HEK293 (cell line): ENCODE measurements at regions not wholly inside any gene's neighbourhood (a gene's known extent, or its start where the extent isn't known, plus 50 kb on each side); places are given as distances from the start of the nearest gene placed in this dataset.

Experiments used
- ATF2 ChIP-seq: fragments of 450-650 bp; formaldehyde crosslinking; IDR thresholded peaks from 2 replicates; pipeline ENCODE4 v1.5.1; 2016; ENCODE audit warnings: missing biosample characterization, missing genetic modification characterization, low read depth
- BCL11A ChIP-seq: fragments of 450-650 bp; formaldehyde crosslinking; IDR thresholded peaks from 2 replicates; pipeline ENCODE4 v1.5.1; 2016; ENCODE audit warnings: low read depth, missing biosample characterization, missing genetic modification characterization
- CTCF ChIP-seq: fragments of 450-650 bp; formaldehyde crosslinking; IDR thresholded peaks from 2 replicates; pipeline ENCODE4 v1.5.1; 2016; ENCODE audit warnings: missing biosample characterization, missing genetic modification characterization
- ELK4 ChIP-seq: IDR thresholded peaks from 2 replicates; pipeline ENCODE4 v1.6.1; 2011; ENCODE audit warnings: mild to moderate bottlenecking, low read depth, low read length, borderline replicate concordance
- PBX3 ChIP-seq: sonication (generic); formaldehyde crosslinking; IDR thresholded peaks from 2 replicates; pipeline ENCODE4 v1.8.1; 2022; ENCODE audit warnings: mild to moderate bottlenecking, moderate library complexity, missing genetic modification reagents
- SP2 ChIP-seq: fragments of 450-650 bp; formaldehyde crosslinking; IDR thresholded peaks from 2 replicates; pipeline ENCODE4 v1.5.1; 2016; ENCODE audit warnings: missing biosample characterization, missing genetic modification characterization
- WT1 ChIP-seq: fragments of 450-650 bp; formaldehyde crosslinking; IDR thresholded peaks from 2 replicates; pipeline ENCODE4 v1.5.1; 2016; ENCODE audit warnings: missing biosample characterization, missing genetic modification characterization
- ZBTB26 ChIP-seq: fragments of 450-650 bp; formaldehyde crosslinking; optimal IDR thresholded peaks from 2 replicates; pipeline ENCODE3; 2016; ENCODE audit warnings: missing biosample characterization, mild to moderate bottlenecking, missing genetic modification characterization
- ZBTB49 ChIP-seq: fragments of 450-650 bp; formaldehyde crosslinking; IDR thresholded peaks from 2 replicates; pipeline ENCODE4 v1.5.1; 2016; ENCODE audit warnings: missing biosample characterization, missing genetic modification characterization, low read depth
- ZNF112 ChIP-seq: fragments of 450-650 bp; formaldehyde crosslinking; IDR thresholded peaks from 2 replicates; pipeline ENCODE4 v1.5.0; 2017; ENCODE audit warnings: missing biosample characterization, missing genetic modification characterization
- ZNF114 ChIP-seq: fragments of 450-650 bp; formaldehyde crosslinking; IDR thresholded peaks from 2 replicates; pipeline ENCODE4 v1.5.0; 2017; ENCODE audit warnings: missing biosample characterization, missing genetic modification characterization
- ZNF138 ChIP-seq: fragments of 450-650 bp; formaldehyde crosslinking; IDR thresholded peaks from 2 replicates; pipeline ENCODE4 v1.5.1; 2016; ENCODE audit warnings: missing biosample characterization, missing genetic modification characterization, borderline replicate concordance
- ZNF311 ChIP-seq: fragments of 450-650 bp; formaldehyde crosslinking; IDR thresholded peaks from 2 replicates; pipeline ENCODE4 v1.5.1; 2017; ENCODE audit warnings: missing biosample characterization, missing genetic modification characterization, borderline replicate concordance

GRCh38 chr11:97717922-97718321 is 1302.8 kb upstream of the CNTN5 start:
- TF ChIP-seq PBX3 (CRISPR knock-in tag), result no peak
- TF ChIP-seq SP2, result no peak
- TF ChIP-seq ZNF138 (tag by site-specific recombination), result no peak
- TF ChIP-seq ZBTB49 (tag by site-specific recombination), result no peak
- no peak for TF ChIP-seq CTCF (tag by site-specific recombination)
- no peak for TF ChIP-seq ZNF112
- TF ChIP-seq WT1 (tag by site-specific recombination), result no peak
- TF ChIP-seq ELK4, result no peak
- no peak for TF ChIP-seq ZNF114 (tag by site-specific recombination)
- no peak for TF ChIP-seq ATF2 (tag by site-specific recombination)
- no peak for TF ChIP-seq BCL11A
- no peak for TF ChIP-seq ZBTB26 (tag by site-specific recombination)
- TF ChIP-seq ZNF311 (tag by site-specific recombination), result no peak
